ENCODE measurements at regions not wholly inside any gene's neighbourhood (a gene's known extent, or its start where the extent isn't known, plus 50 kb on each side); places are given as distances from the start of the nearest gene placed in this dataset.

- peaks cover 6% of the 10 kb centered on the region for H3K27me3 ChIP-seq (ENCODE audit: control insufficient read depth, insufficient read depth, low read length)
- 88% methylated on average over 1 of the region's 3 CpGs for WGBS (ENCODE audit: insufficient coverage, low lambda C conversion rate)
- DNase-seq, result no peak
- H3K4me1 ChIP-seq (ENCODE audit: control insufficient read depth, insufficient read depth, low read length), result no peaks in the 10 kb centered on the region
- H3K9me3 ChIP-seq (ENCODE audit: control insufficient read depth, low read depth, low read length), result no peaks in the 10 kb centered on the region
- no peak overlapping the region for H3K27ac ChIP-seq (ENCODE audit: low read length)
- H3K36me3 ChIP-seq (ENCODE audit: control insufficient read depth, insufficient read depth, low read length), result no peaks in the 10 kb centered on the region
- no peak overlapping the region for H3K4me3 ChIP-seq (ENCODE audit: low read length)
Observed at GRCh38 chr5:54852007-54852406, 133.4 kb downstream of the ESM1 start.

DNA sequence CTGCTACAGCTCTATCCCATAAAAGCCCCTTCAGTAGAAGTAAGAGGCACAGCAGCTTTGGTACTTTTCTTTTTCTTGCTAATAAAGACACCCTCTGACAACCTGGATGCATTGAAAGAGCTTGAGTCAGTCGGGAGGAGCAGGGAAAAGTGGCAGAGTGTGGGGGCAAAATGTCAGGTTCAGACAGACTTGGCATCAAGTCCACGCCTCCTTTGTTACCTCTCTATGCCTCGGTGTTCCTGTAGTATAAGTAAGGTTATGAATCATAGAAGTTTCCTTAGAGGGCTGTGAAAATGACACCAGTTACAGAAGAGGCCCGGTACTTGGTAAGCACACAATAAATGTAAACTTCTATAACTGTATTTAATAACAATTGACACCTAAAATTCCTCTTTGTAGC lies 133.9 kb downstream of the ESM1 start:
- no peak overlapping the region for H3K4me3 ChIP-seq (ENCODE audit: low read length)
- H3K27ac ChIP-seq (ENCODE audit: low read length), result no peak overlapping the region
- no peaks in the 10 kb centered on the region for H3K4me1 ChIP-seq (ENCODE audit: control insufficient read depth, insufficient read depth, low read length)
- H3K36me3 ChIP-seq (ENCODE audit: control insufficient read depth, insufficient read depth, low read length), result no peaks in the 10 kb centered on the region
- H3K9me3 ChIP-seq (ENCODE audit: control insufficient read depth, low read depth, low read length), result no peaks in the 10 kb centered on the region
- DNase-seq, result no peak
- WGBS (ENCODE audit: insufficient coverage, low lambda C conversion rate), result no CpG with 5 or more reads among the region's 4 CpGs
- H3K27me3 ChIP-seq (ENCODE audit: control insufficient read depth, insufficient read depth, low read length), result peaks cover 6% of the 10 kb centered on the region

DNA sequence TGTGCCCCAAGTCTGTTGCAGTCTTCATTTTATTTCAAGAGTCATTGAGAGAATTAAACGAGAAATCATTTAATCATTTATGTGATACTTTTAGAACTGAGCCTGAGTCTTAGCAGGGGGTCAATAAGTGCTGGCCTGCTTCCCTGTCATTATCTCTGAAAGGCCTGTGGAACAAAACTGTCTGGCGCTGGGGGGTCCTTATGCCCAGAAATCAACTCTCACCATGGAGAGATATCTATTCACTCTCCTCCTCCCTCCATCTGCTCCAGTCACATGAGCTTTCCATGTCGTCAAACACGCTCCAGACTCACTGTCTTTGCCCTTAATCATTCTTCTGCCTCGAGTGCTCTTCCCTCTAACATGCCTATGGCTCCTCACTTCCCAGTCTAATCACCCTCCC lies 136.8 kb downstream of the ESM1 start:
- DNase-seq, result no peak
- Histone ChIP-seq H3K36me3 (ENCODE audit: control insufficient read depth, insufficient read depth, low read length) (no peaks in the 10 kb centered on the region), H3K9me3 (ENCODE audit: control insufficient read depth, low read depth, low read length) (no peaks in the 10 kb centered on the region), H3K4me3 (ENCODE audit: low read length) (no peak overlapping the region), H3K27me3 (ENCODE audit: control insufficient read depth, insufficient read depth, low read length) (peaks cover 6% of the 10 kb centered on the region), H3K4me1 (ENCODE audit: control insufficient read depth, insufficient read depth, low read length) (no peaks in the 10 kb centered on the region), H3K27ac (ENCODE audit: low read length) (no peak overlapping the region)
- WGBS (ENCODE audit: insufficient coverage, low lambda C conversion rate), result no CpG with 5 or more reads among the region's 5 CpGs

- Histone ChIP-seq H3K27me3 (ENCODE audit: control insufficient read depth, insufficient read depth, low read length) (no peaks in the 10 kb centered on the region), H3K4me1 (ENCODE audit: control insufficient read depth, insufficient read depth, low read length) (no peaks in the 10 kb centered on the region), H3K4me3 (ENCODE audit: low read length) (no peak overlapping the region), H3K27ac (ENCODE audit: low read length) (no peak overlapping the region), H3K36me3 (ENCODE audit: control insufficient read depth, insufficient read depth, low read length) (no peaks in the 10 kb centered on the region), H3K9me3 (ENCODE audit: control insufficient read depth, low read depth, low read length) (no peaks in the 10 kb centered on the region)
- WGBS (ENCODE audit: insufficient coverage, low lambda C conversion rate), result 100% methylated on average over 1 of the region's 3 CpGs
- no peak for DNase-seq
Observed at GRCh38 chr5:54845567-54845941, 139.8 kb downstream of the ESM1 start.

DNA sequence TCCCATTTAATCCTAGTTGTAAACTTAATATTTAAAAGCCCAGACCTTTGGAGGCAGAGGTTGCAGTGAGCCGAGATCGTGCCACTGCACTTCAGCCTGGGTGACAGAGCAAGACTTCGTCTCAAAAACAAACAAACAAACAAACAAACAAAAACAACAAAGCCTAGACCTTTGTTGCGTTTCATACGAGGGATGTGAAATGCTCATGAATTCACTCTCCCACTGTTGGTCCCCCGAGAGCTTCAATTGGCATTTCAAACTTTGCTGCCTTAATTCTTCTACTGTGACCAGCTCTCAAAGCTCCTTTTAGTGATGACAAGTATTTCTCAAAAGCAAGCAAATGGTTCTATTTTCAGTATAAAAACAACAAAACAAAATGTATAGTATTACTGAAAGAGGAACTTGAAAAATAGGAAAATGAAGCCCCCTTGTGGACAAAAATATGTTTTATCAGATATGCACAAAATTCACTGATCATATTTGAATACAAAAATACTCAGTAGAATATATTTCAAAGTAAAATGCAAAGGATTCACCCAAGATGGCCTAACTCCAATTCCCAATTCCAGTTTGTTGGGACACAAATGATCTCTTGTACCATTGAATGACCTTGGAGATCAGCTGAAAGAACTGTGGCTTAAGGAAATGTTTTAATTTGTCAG lies 140.4 kb downstream of the ESM1 start:
- Histone ChIP-seq H3K27me3 (ENCODE audit: control insufficient read depth, insufficient read depth, low read length) (no peaks in the 10 kb centered on the region), H3K27ac (ENCODE audit: low read length) (no peak overlapping the region), H3K36me3 (ENCODE audit: control insufficient read depth, insufficient read depth, low read length) (no peaks in the 10 kb centered on the region), H3K4me3 (ENCODE audit: low read length) (no peak overlapping the region), H3K4me1 (ENCODE audit: control insufficient read depth, insufficient read depth, low read length) (no peaks in the 10 kb centered on the region), H3K9me3 (ENCODE audit: control insufficient read depth, low read depth, low read length) (no peaks in the 10 kb centered on the region)
- peak in 1 of 2 donors; percentile 36 for DNase-seq
- no CpG with 5 or more reads among the region's 6 CpGs for WGBS (ENCODE audit: insufficient coverage, low lambda C conversion rate)

GRCh38 chr5:54844266-54844665 lies 141.1 kb downstream of the ESM1 start:
- no peak overlapping the region for H3K4me3 ChIP-seq (ENCODE audit: low read length)
- DNase-seq, result no peak
- no peaks in the 10 kb centered on the region for H3K27me3 ChIP-seq (ENCODE audit: control insufficient read depth, insufficient read depth, low read length)
- no peaks in the 10 kb centered on the region for H3K4me1 ChIP-seq (ENCODE audit: control insufficient read depth, insufficient read depth, low read length)
- H3K27ac ChIP-seq (ENCODE audit: low read length), result no peak overlapping the region
- 90% methylated on average over 3 of the region's 4 CpGs for WGBS (ENCODE audit: insufficient coverage, low lambda C conversion rate)
- no peaks in the 10 kb centered on the region for H3K36me3 ChIP-seq (ENCODE audit: control insufficient read depth, insufficient read depth, low read length)
- H3K9me3 ChIP-seq (ENCODE audit: control insufficient read depth, low read depth, low read length), result no peaks in the 10 kb centered on the region

GRCh38 chr5:54841481-54841880 lies 143.9 kb downstream of the ESM1 start:
- WGBS (ENCODE audit: insufficient coverage, low lambda C conversion rate), result 100% methylated on average over 1 of the region's 1 CpG
- Histone ChIP-seq H3K4me1 (ENCODE audit: control insufficient read depth, insufficient read depth, low read length) (peaks cover 5% of the 10 kb centered on the region), H3K27me3 (ENCODE audit: control insufficient read depth, insufficient read depth, low read length) (no peaks in the 10 kb centered on the region), H3K4me3 (ENCODE audit: low read length) (no peak overlapping the region), H3K36me3 (ENCODE audit: control insufficient read depth, insufficient read depth, low read length) (no peaks in the 10 kb centered on the region), H3K9me3 (ENCODE audit: control insufficient read depth, low read depth, low read length) (no peaks in the 10 kb centered on the region), H3K27ac (ENCODE audit: low read length) (no peak overlapping the region)
- DNase-seq, result no peak

DNA sequence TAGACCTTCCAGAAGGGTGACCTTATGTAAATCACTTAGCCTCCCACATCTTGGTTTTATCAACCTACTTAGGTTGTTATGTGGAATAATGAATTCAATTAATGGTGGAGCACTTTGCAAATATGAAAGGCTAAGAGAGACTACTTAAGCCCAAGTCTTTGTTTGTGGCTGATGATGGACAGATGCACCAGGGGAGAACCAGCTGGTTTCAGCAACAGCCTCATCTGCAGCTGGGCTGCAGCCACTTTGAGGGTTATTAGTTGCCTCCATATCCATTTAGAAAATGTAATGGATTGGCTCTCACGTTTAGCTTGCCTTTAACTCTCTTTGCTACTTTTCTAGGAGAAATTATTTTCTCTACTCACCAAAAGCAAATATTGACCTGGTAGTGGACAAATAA lies 146.6 kb downstream of the ESM1 start:
- Histone ChIP-seq H3K9me3 (ENCODE audit: control insufficient read depth, low read depth, low read length) (no peaks in the 10 kb centered on the region), H3K27me3 (ENCODE audit: control insufficient read depth, insufficient read depth, low read length) (no peaks in the 10 kb centered on the region), H3K36me3 (ENCODE audit: control insufficient read depth, insufficient read depth, low read length) (no peaks in the 10 kb centered on the region), H3K4me1 (ENCODE audit: control insufficient read depth, insufficient read depth, low read length) (peaks cover 17% of the 10 kb centered on the region), H3K4me3 (ENCODE audit: low read length) (no peak overlapping the region), H3K27ac (ENCODE audit: low read length) (peak overlapping the region; percentile 33)
- DNase-seq, result peak in 1 of 2 donors; percentile 23
- 67% methylated on average over 1 of the region's 1 CpG for WGBS (ENCODE audit: insufficient coverage, low lambda C conversion rate)

- WGBS (ENCODE audit: insufficient coverage, low lambda C conversion rate), result no CpG with 5 or more reads among the region's 6 CpGs
- peak overlapping the region; percentile 33 for H3K27ac ChIP-seq (ENCODE audit: low read length)
- DNase-seq, result peak in 1 of 2 donors; percentile 79
Observed at GRCh38 chr5:54837981-54838380, 147.4 kb downstream of the ESM1 start.

GRCh38 chr5:54837093-54837492 lies 148.3 kb downstream of the ESM1 start:
- Histone ChIP-seq H3K9me3 (ENCODE audit: control insufficient read depth, low read depth, low read length) (no peaks in the 10 kb centered on the region), H3K36me3 (ENCODE audit: control insufficient read depth, insufficient read depth, low read length) (no peaks in the 10 kb centered on the region), H3K4me1 (ENCODE audit: control insufficient read depth, insufficient read depth, low read length) (peaks cover 17% of the 10 kb centered on the region), H3K27ac (ENCODE audit: low read length) (no peak overlapping the region), H3K4me3 (ENCODE audit: low read length) (no peak overlapping the region), H3K27me3 (ENCODE audit: control insufficient read depth, insufficient read depth, low read length) (no peaks in the 10 kb centered on the region)
- no peak for DNase-seq
- WGBS (ENCODE audit: insufficient coverage, low lambda C conversion rate), result 100% methylated on average over 2 of the region's 7 CpGs

More at GRCh38 chr5:54837981-54838380, 147.4 kb downstream of the ESM1 start:
- H3K9me3 ChIP-seq (ENCODE audit: control insufficient read depth, low read depth, low read length), result no peaks in the 10 kb centered on the region
- no peaks in the 10 kb centered on the region for H3K27me3 ChIP-seq (ENCODE audit: control insufficient read depth, insufficient read depth, low read length)
- H3K4me3 ChIP-seq (ENCODE audit: low read length), result no peak overlapping the region
- H3K4me1 ChIP-seq (ENCODE audit: control insufficient read depth, insufficient read depth, low read length), result peaks cover 17% of the 10 kb centered on the region
- no peaks in the 10 kb centered on the region for H3K36me3 ChIP-seq (ENCODE audit: control insufficient read depth, insufficient read depth, low read length)

DNA sequence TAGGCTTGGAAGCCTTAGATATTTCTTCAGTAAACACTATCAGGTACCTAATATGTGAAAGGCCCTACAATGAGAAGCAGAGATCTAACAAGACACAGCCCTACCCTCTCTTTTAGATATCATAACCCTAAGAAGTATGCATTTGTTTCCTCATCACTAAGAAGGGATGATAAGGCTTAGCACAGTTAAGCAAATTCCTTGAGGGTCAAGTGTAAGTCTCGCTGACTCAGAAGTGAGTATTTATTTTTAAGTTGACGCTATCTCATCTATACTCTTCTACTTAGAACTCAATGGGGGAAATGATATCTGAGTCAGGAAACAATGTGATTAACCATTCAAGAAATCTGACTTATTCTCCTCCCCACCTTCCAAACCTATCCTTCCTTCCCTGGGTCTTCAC lies 149.7 kb downstream of the ESM1 start:
- WGBS (ENCODE audit: insufficient coverage, low lambda C conversion rate), result no CpG with 5 or more reads among the region's 2 CpGs
- peak overlapping the region; percentile 45 for H3K27ac ChIP-seq (ENCODE audit: low read length)
- no peaks in the 10 kb centered on the region for H3K9me3 ChIP-seq (ENCODE audit: control insufficient read depth, low read depth, low read length)
- DNase-seq, result peak; percentile 49 to 58
- no peak overlapping the region for H3K4me3 ChIP-seq (ENCODE audit: low read length)
- H3K36me3 ChIP-seq (ENCODE audit: control insufficient read depth, insufficient read depth, low read length), result no peaks in the 10 kb centered on the region
- no peaks in the 10 kb centered on the region for H3K27me3 ChIP-seq (ENCODE audit: control insufficient read depth, insufficient read depth, low read length)
- H3K4me1 ChIP-seq (ENCODE audit: control insufficient read depth, insufficient read depth, low read length), result peaks cover 17% of the 10 kb centered on the region

All from large intestine (tissue), 3 donors.